ENCODE measurements at regions not wholly inside any gene's neighbourhood (a gene's known extent, or its start where the extent isn't known, plus 50 kb on each side); places are given as distances from the start of the nearest gene placed in this dataset.

- no peak overlapping the region for H3K4me3 ChIP-seq (ENCODE audit: low read depth, low read length)
- no peak for TF ChIP-seq CTCF (IDR thresholded peaks at IDR 0.05; ENCODE audit: low read depth, low read length)
Observed at GRCh38 chr7:118452128-118452527, 227.6 kb downstream of the ANKRD7 start.

- H3K4me3 ChIP-seq (ENCODE audit: low read depth, low read length) = no peak overlapping the region
- no peak for TF ChIP-seq CTCF (IDR thresholded peaks at IDR 0.05; ENCODE audit: low read depth, low read length)
Observed at GRCh38 chr7:118467381-118467780, 242.9 kb downstream of the ANKRD7 start.

GRCh38 chr7:118472581-118472980 is 248.1 kb downstream of the ANKRD7 start:
- TF ChIP-seq CTCF (IDR thresholded peaks at IDR 0.05; ENCODE audit: low read depth, low read length) = no peak
- H3K4me3 ChIP-seq (ENCODE audit: low read depth, low read length) = no peak overlapping the region

GRCh38 chr7:118473271-118473670 is 248.8 kb downstream of the ANKRD7 start:
- TF ChIP-seq CTCF (IDR thresholded peaks at IDR 0.05; ENCODE audit: low read depth, low read length) = no peak

GRCh38 chr7:118476036-118476435 is 251.5 kb downstream of the ANKRD7 start:
- TF ChIP-seq CTCF (IDR thresholded peaks at IDR 0.05; ENCODE audit: low read depth, low read length) = no peak

More at GRCh38 chr7:118473271-118473670, 248.8 kb downstream of the ANKRD7 start:
- H3K4me3 ChIP-seq (ENCODE audit: low read depth, low read length) = no peak overlapping the region

GRCh38 chr7:118477036-118477435 is 252.5 kb downstream of the ANKRD7 start:
- no peak overlapping the region for H3K4me3 ChIP-seq (ENCODE audit: low read depth, low read length)
- no peak for TF ChIP-seq CTCF (IDR thresholded peaks at IDR 0.05; ENCODE audit: low read depth, low read length)

More at GRCh38 chr7:118476036-118476435, 251.5 kb downstream of the ANKRD7 start:
- H3K4me3 ChIP-seq (ENCODE audit: low read depth, low read length) = no peak overlapping the region

- H3K4me3 ChIP-seq (ENCODE audit: low read depth, low read length) = no peak overlapping the region
- no peak for TF ChIP-seq CTCF (IDR thresholded peaks at IDR 0.05; ENCODE audit: low read depth, low read length)
Observed at GRCh38 chr7:118478236-118478635, 253.7 kb downstream of the ANKRD7 start.
